Smooth muscle cell (in vitro differentiated cells): ENCODE measurements at regions not wholly inside any gene's neighbourhood (a gene's known extent, or its start where the extent isn't known, plus 50 kb on each side); places are given as distances from the start of the nearest gene placed in this dataset.

ENCODE experiments used
- DNase-seq: peaks from one replicate; lab custom pipeline; 2025; ENCODE audit not compliant: unreplicated experiment; lab: John Stamatoyannopoulos, UW
- H2AFZ ChIP-seq: fragments of 200-600 bp; sonication (generic); 2 replicates; pipeline ENCODE4 v1.6.0; 2016; ENCODE audit warnings: antibody characterized with exemption, low read depth, mild to moderate bottlenecking
- H3F3A ChIP-seq: fragments of 200-600 bp; sonication (generic); 2 replicates; pipeline ENCODE4 v1.6.0; 2017; ENCODE audit warnings: antibody characterized with exemption, low read depth
- H3K27ac ChIP-seq: fragments of 200-600 bp; sonication (generic); 2 replicates; pipeline ENCODE4 v1.5.1; 2016; ENCODE audit warnings: low read depth, mild to moderate bottlenecking
- H3K27me3 ChIP-seq: fragments of 200-600 bp; sonication (generic); 2 replicates; pipeline ENCODE4 v1.6.1; 2016; ENCODE audit warnings: low read depth, mild to moderate bottlenecking
- H3K36me3 ChIP-seq: fragments of 200-600 bp; sonication (generic); 2 replicates; pipeline ENCODE4 v1.5.1; 2016; ENCODE audit warnings: low read depth
- H3K4me1 ChIP-seq: fragments of 200-600 bp; sonication (generic); 2 replicates; pipeline ENCODE4 v1.5.1; 2016; ENCODE audit warnings: low read depth
- H3K4me2 ChIP-seq: fragments of 200-600 bp; sonication (generic); 2 replicates; pipeline ENCODE4 v1.6.0; 2016; ENCODE audit warnings: mild to moderate bottlenecking
- H3K4me3 ChIP-seq: fragments of 200-600 bp; sonication (generic); 2 replicates; pipeline ENCODE4 v1.5.1; 2016; ENCODE audit warnings: mild to moderate bottlenecking
- H3K79me2 ChIP-seq: fragments of 200-600 bp; sonication (generic); 2 replicates; pipeline ENCODE4 v1.6.0; 2016; ENCODE audit warnings: low read depth, mild to moderate bottlenecking
- H3K9ac ChIP-seq: fragments of 200-600 bp; sonication (generic); 2 replicates; pipeline ENCODE4 v1.6.0; 2016; ENCODE audit warnings: low read depth
- H3K9me3 ChIP-seq: fragments of 200-600 bp; sonication (generic); replicated peaks from 2 replicates; pipeline ENCODE4 v1.5.1; 2016; ENCODE audit warnings: low read depth
- H4K20me1 ChIP-seq: fragments of 200-600 bp; sonication (generic); 2 replicates; pipeline ENCODE4 v1.6.0; 2016; ENCODE audit warnings: low read depth
- WGBS: methylation state at CpG from one replicate; pipeline ENCODE4 v1.1.7; 2016; ENCODE audit warnings: low lambda C conversion rate; 5-methylcytosine and 5-hydroxymethylcytosine counted together
- TF ChIP-seq, protein P1 (sequence below): fragments of 200-600 bp; sonication (generic); IDR thresholded peaks from 2 replicates; pipeline ENCODE4 v1.5.1; 2017; ENCODE audit warnings: borderline replicate concordance, mild to moderate bottlenecking, antibody characterized with exemption; ENCODE audit not compliant: insufficient read depth, poor library complexity, severe bottlenecking

DNA sequence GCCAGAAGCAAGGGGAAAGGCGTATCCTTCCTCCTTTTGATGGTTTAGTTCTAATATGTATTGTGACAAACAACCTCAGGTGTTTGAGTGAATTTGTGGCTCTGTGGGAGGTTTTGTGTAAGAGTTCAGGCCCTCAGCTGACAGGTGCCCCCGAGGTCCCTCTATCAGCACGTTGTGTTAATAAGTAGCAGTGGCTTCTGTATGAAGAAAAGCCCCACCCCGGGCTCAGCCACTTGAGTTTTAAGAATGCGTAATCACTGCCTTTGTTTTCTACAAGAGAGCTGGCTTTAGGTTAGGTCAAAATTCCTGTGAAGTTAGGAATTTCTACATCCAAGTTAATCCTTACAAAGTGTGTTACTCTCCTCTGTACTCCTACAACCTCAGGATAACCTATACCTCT, 92.4 kb upstream of the PGBD5 start:
- Histone ChIP-seq H3K4me2 (no peak overlapping the region), H3K9ac (no peak overlapping the region), H3K36me3 (no peaks in the 10 kb centered on the region), H3K4me1 (peaks cover 9% of the 10 kb centered on the region), H2AFZ (no peak overlapping the region), H3K27me3 (peaks cover 23% of the 10 kb centered on the region), H3K27ac (no peak overlapping the region), H3K4me3 (no peak overlapping the region), H3K79me2 (no peaks in the 10 kb centered on the region), H4K20me1 (no peaks in the 10 kb centered on the region), H3K9me3 (no peaks in the 10 kb centered on the region), H3F3A (no peaks in the 10 kb centered on the region)
- TF ChIP-seq, protein P1, sequence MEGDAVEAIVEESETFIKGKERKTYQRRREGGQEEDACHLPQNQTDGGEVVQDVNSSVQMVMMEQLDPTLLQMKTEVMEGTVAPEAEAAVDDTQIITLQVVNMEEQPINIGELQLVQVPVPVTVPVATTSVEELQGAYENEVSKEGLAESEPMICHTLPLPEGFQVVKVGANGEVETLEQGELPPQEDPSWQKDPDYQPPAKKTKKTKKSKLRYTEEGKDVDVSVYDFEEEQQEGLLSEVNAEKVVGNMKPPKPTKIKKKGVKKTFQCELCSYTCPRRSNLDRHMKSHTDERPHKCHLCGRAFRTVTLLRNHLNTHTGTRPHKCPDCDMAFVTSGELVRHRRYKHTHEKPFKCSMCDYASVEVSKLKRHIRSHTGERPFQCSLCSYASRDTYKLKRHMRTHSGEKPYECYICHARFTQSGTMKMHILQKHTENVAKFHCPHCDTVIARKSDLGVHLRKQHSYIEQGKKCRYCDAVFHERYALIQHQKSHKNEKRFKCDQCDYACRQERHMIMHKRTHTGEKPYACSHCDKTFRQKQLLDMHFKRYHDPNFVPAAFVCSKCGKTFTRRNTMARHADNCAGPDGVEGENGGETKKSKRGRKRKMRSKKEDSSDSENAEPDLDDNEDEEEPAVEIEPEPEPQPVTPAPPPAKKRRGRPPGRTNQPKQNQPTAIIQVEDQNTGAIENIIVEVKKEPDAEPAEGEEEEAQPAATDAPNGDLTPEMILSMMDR: no peak
- 60% methylated on average over 5 of the region's 5 CpGs for WGBS
- DNase-seq: no peak

DNA sequence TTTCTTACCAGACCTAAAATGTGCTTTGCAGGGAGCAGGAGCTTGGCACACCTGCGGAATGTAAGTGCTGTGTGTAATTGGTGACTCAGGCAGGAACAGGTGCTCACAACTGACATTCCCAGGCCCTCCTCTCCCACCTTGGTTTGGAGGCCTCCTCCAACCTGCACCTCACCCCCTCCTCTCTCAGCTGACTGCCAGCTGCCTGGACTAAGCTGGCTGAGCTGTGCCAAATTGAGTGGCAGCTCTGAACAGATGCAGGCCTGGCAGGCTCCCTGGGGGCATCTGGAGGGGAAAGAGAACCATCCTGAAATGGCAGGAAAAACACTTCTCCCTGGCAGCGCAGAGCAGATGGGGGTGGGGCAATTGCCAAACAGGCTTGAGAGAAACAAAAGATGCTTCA, 91.7 kb upstream of the PGBD5 start:
- WGBS: 85% methylated on average over 2 of the region's 2 CpGs

DNA sequence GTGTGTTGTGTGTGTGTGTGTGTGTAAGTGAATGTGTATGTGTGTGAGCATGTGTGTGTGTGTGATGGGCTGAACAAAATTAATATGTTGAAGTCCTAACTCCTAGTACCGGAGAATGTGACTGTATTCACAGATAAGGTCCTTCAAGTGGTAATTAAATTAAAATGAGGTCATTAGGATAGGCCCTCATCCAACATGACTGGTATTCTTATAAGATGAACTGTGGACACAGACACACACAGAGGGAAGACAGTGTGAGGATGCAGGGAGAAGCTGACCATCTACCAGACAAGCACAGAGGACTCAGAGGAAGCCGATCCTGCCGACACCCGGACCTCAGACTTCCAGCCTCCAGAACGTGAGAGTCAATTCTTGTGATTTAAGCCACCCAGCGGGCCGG, 91.2 kb upstream of the PGBD5 start:
- Histone ChIP-seq H3K9ac (no peak overlapping the region), H3F3A (no peaks in the 10 kb centered on the region), H3K4me3 (no peak overlapping the region), H2AFZ (no peak overlapping the region), H4K20me1 (no peaks in the 10 kb centered on the region), H3K36me3 (no peaks in the 10 kb centered on the region), H3K79me2 (no peaks in the 10 kb centered on the region), H3K4me2 (no peak overlapping the region), H3K4me1 (peaks cover 9% of the 10 kb centered on the region), H3K9me3 (no peaks in the 10 kb centered on the region), H3K27me3 (peaks cover 23% of the 10 kb centered on the region), H3K27ac (no peak overlapping the region)
- DNase-seq: no peak
- 82% methylated on average over 7 of the region's 7 CpGs for WGBS
- TF ChIP-seq, protein P1: no peak

More for the DNA sequence above, 91.7 kb upstream of the PGBD5 start:
- no peaks in the 10 kb centered on the region for H3K9me3 ChIP-seq
- H3K79me2 ChIP-seq: no peaks in the 10 kb centered on the region
- H3K27me3 ChIP-seq: peaks cover 23% of the 10 kb centered on the region
- no peak overlapping the region for H3K4me2 ChIP-seq
- H3F3A ChIP-seq: no peaks in the 10 kb centered on the region
- no peak for DNase-seq
- no peak overlapping the region for H3K4me3 ChIP-seq
- no peak overlapping the region for H3K9ac ChIP-seq
- no peak overlapping the region for H3K27ac ChIP-seq
- H3K4me1 ChIP-seq: peaks cover 9% of the 10 kb centered on the region
- H2AFZ ChIP-seq: no peak overlapping the region
- TF ChIP-seq, protein P1: no peak
- no peaks in the 10 kb centered on the region for H3K36me3 ChIP-seq
- no peaks in the 10 kb centered on the region for H4K20me1 ChIP-seq

DNA sequence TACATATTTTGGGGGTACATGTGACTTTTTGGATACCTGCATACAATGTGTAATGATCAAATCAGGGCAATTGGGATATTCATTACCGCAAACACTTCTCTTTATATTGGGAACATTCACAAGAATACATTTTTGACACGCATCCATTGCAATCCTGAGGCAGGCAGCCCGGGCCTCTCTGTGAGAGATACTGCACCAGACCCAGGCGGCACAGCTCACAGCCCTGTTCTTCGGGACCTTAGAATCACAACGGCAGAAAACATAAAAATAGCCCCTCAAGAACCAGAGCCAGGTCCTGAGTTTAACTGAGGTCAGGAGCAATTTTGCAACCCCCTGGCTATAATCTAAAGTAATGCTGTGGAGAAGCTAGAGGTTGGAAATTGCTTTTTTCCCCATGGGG, 90.8 kb upstream of the PGBD5 start:
- no peaks in the 10 kb centered on the region for H3F3A ChIP-seq
- H3K79me2 ChIP-seq: no peaks in the 10 kb centered on the region
- peaks cover 23% of the 10 kb centered on the region for H3K27me3 ChIP-seq
- no peak overlapping the region for H3K4me2 ChIP-seq
- no peaks in the 10 kb centered on the region for H3K36me3 ChIP-seq
- no peaks in the 10 kb centered on the region for H4K20me1 ChIP-seq
- peaks cover 9% of the 10 kb centered on the region for H3K4me1 ChIP-seq
- H3K27ac ChIP-seq: no peak overlapping the region
- 93% methylated on average over 6 of the region's 6 CpGs for WGBS
- TF ChIP-seq, protein P1: no peak
- no peak overlapping the region for H3K9ac ChIP-seq
- no peak overlapping the region for H2AFZ ChIP-seq
- no peak overlapping the region for H3K4me3 ChIP-seq
- no peak for DNase-seq
- H3K9me3 ChIP-seq: no peaks in the 10 kb centered on the region
